Sigmoid colon (tissue), 6 donors: ENCODE measurements at regions not wholly inside any gene's neighbourhood (a gene's known extent, or its start where the extent isn't known, plus 50 kb on each side); places are given as distances from the start of the nearest gene placed in this dataset.

ENCODE experiments used
- DNase-seq: peaks from one replicate; pipeline ENCODE4 v3.0.0-alpha.2; 2019
- H3K27ac ChIP-seq, 4 donors: fragments of 200-600 bp; sonication (generic); one replicate each; pipeline ENCODE4 v1.5.1; 2016 to 2019; ENCODE audit warnings: mild to moderate bottlenecking in 1 of 4
- H3K27me3 ChIP-seq, 3 donors: fragments of 200-600 bp; sonication (generic); one replicate each; pipeline ENCODE4 v1.5.1; 2019; ENCODE audit warnings: mild to moderate bottlenecking in 1 of 3
- H3K36me3 ChIP-seq, 4 donors: fragments of 200-600 bp; sonication (generic); one replicate each; pipeline ENCODE4 v1.5.1; 2016 to 2019
- H3K4me1 ChIP-seq, 4 donors: fragments of 200-600 bp; sonication (generic); one replicate each; pipeline ENCODE4 v1.5.1; 2017 to 2019
- H3K4me3 ChIP-seq, 4 donors: fragments of 200-600 bp; sonication (generic); one replicate each; pipeline ENCODE4 v1.5.1; 2017 to 2019; ENCODE audit warnings: mild to moderate bottlenecking in 2 of 4, moderate library complexity in 1 of 4
- H3K9me3 ChIP-seq, 4 donors: fragments of 200-600 bp in 3 of 4; sonication (generic) in 3 of 4; one replicate each; pipeline versions ENCODE4 v1.5.1 to v1.6.1; 2013 to 2019
- CTCF ChIP-seq, 4 experiments: fragments of 450-650 bp in 3 of 4; fragments of 200-600 bp in 1 of 4; IDR thresholded peaks; one replicate each; pipeline ENCODE4 v1.5.1; 2016 to 2019; ENCODE audit warnings: antibody characterized with exemption in 4 of 4, mild to moderate bottlenecking in 3 of 4, moderate library complexity in 2 of 4
- EP300 ChIP-seq, 4 donors: sonication (generic); formaldehyde crosslinking; IDR thresholded peaks; one replicate each; pipeline ENCODE4 v1.6.1; 2017; ENCODE audit warnings: antibody characterized with exemption in 4 of 4
- POLR2A ChIP-seq, 2 donors: fragments of 450-650 bp; IDR thresholded peaks; one replicate each; pipeline ENCODE4 v1.6.1; 2016; ENCODE audit warnings: antibody characterized with exemption in 2 of 2, mild to moderate bottlenecking in 2 of 2, moderate library complexity in 2 of 2
- POLR2AphosphoS5 ChIP-seq, 4 donors: sonication (generic); formaldehyde crosslinking; IDR thresholded peaks; one replicate each; pipeline ENCODE4 v1.6.1; 2017; ENCODE audit warnings: antibody characterized with exemption in 4 of 4
- WGBS, 2 donors: extraction: QIAGEN DNeasy Blood & Tissue Kit; methylation state at CpG; one replicate each; pipeline ENCODE4 v1.1.7; 2013; 5-methylcytosine and 5-hydroxymethylcytosine counted together
- intact Hi-C: fragments of 100-400 bp; cut with DNase I; formaldehyde crosslinking; loops from one replicate; pipeline ENCODE4 v1.15.1; 2023
- donor health status: healthy with polysubstance abuse.
- donor health status: healthy.

- TF ChIP-seq POLR2AphosphoS5 (IDR thresholded peaks at IDR 0.05) (no peak), EP300 (IDR thresholded peaks at IDR 0.05) (no peak), CTCF (IDR thresholded peaks at IDR 0.05) (no peak), POLR2A (IDR thresholded peaks at IDR 0.05) (no peak)
- H3K9me3 ChIP-seq, result no peaks in the 10 kb centered on the region
- no peaks in the 10 kb centered on the region for H3K36me3 ChIP-seq
- no peaks in the 10 kb centered on the region for H3K27me3 ChIP-seq
- intact Hi-C loops, result no loop called here
- no peak for DNase-seq
- peaks cover 0 to 24% (median 8%) of the 10 kb centered on the region in 4 donors for H3K4me1 ChIP-seq
- H3K4me3 ChIP-seq, result no peak overlapping the region
- 90 to 94% methylated on average over 4 of the region's 4 CpGs for WGBS, 2 donors
- no peak overlapping the region for H3K27ac ChIP-seq
Measured at GRCh38 chr20:12592756-12593155, 416.0 kb upstream of the SPTLC3 start.

GRCh38 chr20:12593342-12593873 is 415.4 kb upstream of the SPTLC3 start:
- Histone ChIP-seq H3K4me3 (no peak overlapping the region), H3K36me3 (no peaks in the 10 kb centered on the region), H3K9me3 (no peaks in the 10 kb centered on the region), H3K4me1 (peaks cover 0 to 26% (median 8%) of the 10 kb centered on the region in 4 donors), H3K27ac (no peak overlapping the region), H3K27me3 (no peaks in the 10 kb centered on the region)
- DNase-seq, result no peak
- intact Hi-C loops, result no loop called here
- 16 to 51% methylated on average over 5 of the region's 5 CpGs for WGBS, 2 donors
- no peak for TF ChIP-seq EP300 (IDR thresholded peaks at IDR 0.05)
- no peak for TF ChIP-seq CTCF (IDR thresholded peaks at IDR 0.05)
- TF ChIP-seq POLR2AphosphoS5 (IDR thresholded peaks at IDR 0.05), result no peak
- TF ChIP-seq POLR2A (IDR thresholded peaks at IDR 0.05), result no peak

DNA sequence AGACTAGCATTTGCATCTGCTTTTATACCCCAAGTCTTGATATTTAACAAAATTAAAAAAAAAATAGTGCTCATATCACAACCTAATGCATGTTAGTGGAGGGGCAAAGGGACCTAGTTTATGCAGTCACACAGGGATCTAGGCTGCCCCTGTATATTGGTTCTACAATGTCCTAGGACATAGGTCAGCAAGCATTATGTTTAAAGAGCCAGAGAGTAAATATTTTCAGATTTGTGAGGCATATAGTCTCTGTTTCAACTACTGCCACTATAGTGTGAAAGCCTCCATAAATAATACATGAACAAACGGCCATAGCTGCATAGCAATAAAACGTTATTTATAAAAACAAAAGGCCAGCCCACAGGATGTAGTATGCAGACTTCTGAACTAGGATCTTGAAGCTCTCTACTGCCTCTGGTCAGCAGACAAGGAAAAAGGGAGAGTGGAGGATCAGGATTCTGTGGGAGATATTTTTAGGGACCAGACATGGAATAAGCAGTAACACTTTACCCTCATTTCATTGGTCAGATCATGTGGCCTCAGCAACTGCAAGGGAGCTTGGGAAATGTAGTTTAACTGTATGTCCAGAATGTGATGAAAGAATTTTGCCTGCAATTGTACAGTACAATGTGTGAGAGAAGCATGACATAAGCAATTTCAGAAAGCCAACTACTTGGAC is 414.2 kb upstream of the SPTLC3 start:
- Histone ChIP-seq H3K36me3 (no peaks in the 10 kb centered on the region), H3K4me1 (peaks cover 0 to 26% (median 8%) of the 10 kb centered on the region in 4 donors), H3K27ac (no peak overlapping the region), H3K4me3 (no peak overlapping the region), H3K9me3 (no peaks in the 10 kb centered on the region), H3K27me3 (no peaks in the 10 kb centered on the region)
- intact Hi-C loops, result no loop called here
- no peak for TF ChIP-seq POLR2A (IDR thresholded peaks at IDR 0.05)
- TF ChIP-seq CTCF (IDR thresholded peaks at IDR 0.05), result no peak
- TF ChIP-seq POLR2AphosphoS5 (IDR thresholded peaks at IDR 0.05), result no peak
- TF ChIP-seq EP300 (IDR thresholded peaks at IDR 0.05), result no peak
- DNase-seq, result no peak
- 5 to 30% methylated on average over 2 of the region's 2 CpGs for WGBS, 2 donors

DNA sequence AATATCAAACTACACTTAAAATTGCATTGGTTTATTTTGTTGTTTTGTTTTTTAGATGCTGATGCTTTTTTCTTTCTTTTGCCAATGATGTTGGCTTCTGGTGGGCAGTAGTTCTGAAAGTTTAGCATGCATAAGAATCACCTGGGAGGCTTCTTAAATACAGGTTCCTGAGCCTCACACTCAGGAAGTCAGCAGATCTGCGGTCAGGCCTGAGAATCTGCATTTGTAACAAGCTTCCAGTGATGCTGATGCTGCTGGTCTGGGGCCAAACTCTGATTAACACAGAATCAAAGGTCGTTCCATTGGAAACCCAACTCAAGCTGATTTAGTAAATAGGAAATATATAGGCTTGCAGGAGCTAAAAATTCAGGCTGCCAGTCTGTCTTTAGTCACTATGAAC is 412.9 kb upstream of the SPTLC3 start:
- H3K27ac ChIP-seq, result no peak overlapping the region
- H3K4me3 ChIP-seq, result no peak overlapping the region
- 72 to 84% methylated on average over 2 of the region's 2 CpGs for WGBS, 2 donors
- DNase-seq, result no peak
- intact Hi-C loops, result no loop called here
- H3K36me3 ChIP-seq, result no peaks in the 10 kb centered on the region
- TF ChIP-seq POLR2AphosphoS5 (IDR thresholded peaks at IDR 0.05) (no peak), CTCF (IDR thresholded peaks at IDR 0.05) (no peak), EP300 (IDR thresholded peaks at IDR 0.05) (no peak), POLR2A (IDR thresholded peaks at IDR 0.05) (no peak)
- H3K4me1 ChIP-seq, result peaks cover 0 to 26% (median 8%) of the 10 kb centered on the region in 4 donors
- no peaks in the 10 kb centered on the region for H3K9me3 ChIP-seq
- H3K27me3 ChIP-seq, result no peaks in the 10 kb centered on the region
